Glomerular visceral epithelial cell (primary cell): ENCODE measurements at regions not wholly inside any gene's neighbourhood (a gene's known extent, or its start where the extent isn't known, plus 50 kb on each side); places are given as distances from the start of the nearest gene placed in this dataset.
"Not testable (repeated sequence)": the region's sequence is repeated elsewhere in the genome, so short reads cannot be mapped to it uniquely, and the experiment has no call there.

Source experiments
- DNase-seq: peaks from one replicate; pipeline ENCODE4 v3.0.0-alpha.2; 2016; ENCODE audit errors: extremely low spot score

GRCh38 chr17:27065588-27065987 is 228.3 kb upstream of the WSB1 start:
- DNase-seq: no peak

GRCh38 chr17:27066315-27066714 is 227.6 kb upstream of the WSB1 start:
- no peak for DNase-seq

- DNase-seq: no peak
These were observed 223.9 kb upstream of the WSB1 start for GRCh38 chr17:27069842-27070508.

- DNase-seq: no peak
These were observed 223.1 kb upstream of the WSB1 start for GRCh38 chr17:27070836-27071235.

GRCh38 chr17:27072885-27073284 is 221.0 kb upstream of the WSB1 start:
- no peak for DNase-seq

- DNase-seq: no peak
These were observed 217.1 kb upstream of the WSB1 start for GRCh38 chr17:27076814-27077213.

- DNase-seq: no peak
These were observed 215.6 kb upstream of the WSB1 start for GRCh38 chr17:27078296-27078695.

- DNase-seq: no peak
These were observed 214.3 kb upstream of the WSB1 start for GRCh38 chr17:27079660-27080059.

GRCh38 chr17:27081002-27081638 is 212.8 kb upstream of the WSB1 start:
- DNase-seq: no peak

- no peak for DNase-seq
These were observed 211.7 kb upstream of the WSB1 start for GRCh38 chr17:27082023-27082774.

GRCh38 chr17:27082775-27083154 is 211.1 kb upstream of the WSB1 start:
- DNase-seq: no peak

- DNase-seq: no peak
These were observed 210.3 kb upstream of the WSB1 start for GRCh38 chr17:27083408-27084185.

GRCh38 chr17:27085517-27085916 is 208.4 kb upstream of the WSB1 start:
- DNase-seq: no peak

- no peak for DNase-seq
These were observed 207.4 kb upstream of the WSB1 start for GRCh38 chr17:27086526-27086925.

- DNase-seq: no peak
These were observed 205.8 kb upstream of the WSB1 start for GRCh38 chr17:27087935-27088766.

- no peak for DNase-seq
These were observed 205.2 kb upstream of the WSB1 start for GRCh38 chr17:27088767-27089078.

GRCh38 chr17:27089079-27089928 is 204.6 kb upstream of the WSB1 start:
- not testable (repeated sequence) for DNase-seq

- no peak for DNase-seq
These were observed 204.0 kb upstream of the WSB1 start for GRCh38 chr17:27089929-27090247.

- DNase-seq: not testable (repeated sequence)
These were observed 203.4 kb upstream of the WSB1 start for GRCh38 chr17:27090450-27091042.

- no peak for DNase-seq
These were observed 202.8 kb upstream of the WSB1 start for GRCh38 chr17:27091043-27091497.
